NCI-H345 (cell line): ENCODE measurements at regions not wholly inside any gene's neighbourhood (a gene's known extent, or its start where the extent isn't known, plus 50 kb on each side); places are given as distances from the start of the nearest gene placed in this dataset.
"Not testable (repeated sequence)": the region's sequence is repeated elsewhere in the genome, so short reads cannot be mapped to it uniquely, and the experiment has no call there.

ENCODE experiments used
- DNase-seq: peaks from one replicate; lab custom pipeline; 2025; lab: John Stamatoyannopoulos, UW

DNA sequence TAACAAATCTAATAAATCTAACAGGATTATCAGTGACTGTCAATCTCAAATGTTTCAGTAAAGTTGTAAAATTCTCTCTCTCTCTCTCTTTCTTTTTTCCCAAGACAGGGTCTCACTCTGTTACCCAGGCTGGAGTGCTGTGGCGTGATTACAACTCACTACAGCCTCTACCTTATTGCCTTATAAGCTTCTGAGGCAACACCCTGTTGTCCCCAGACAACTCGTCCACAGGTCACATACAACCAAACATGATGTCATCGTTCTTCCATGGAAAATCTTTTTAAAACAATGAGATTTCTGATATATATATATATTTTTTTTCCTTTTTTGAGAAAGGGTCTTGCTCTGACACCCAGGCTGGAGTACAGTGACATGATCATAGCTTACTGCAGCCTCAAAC is 151.4 kb upstream of the RGS6 start:
- no peak for DNase-seq

DNA sequence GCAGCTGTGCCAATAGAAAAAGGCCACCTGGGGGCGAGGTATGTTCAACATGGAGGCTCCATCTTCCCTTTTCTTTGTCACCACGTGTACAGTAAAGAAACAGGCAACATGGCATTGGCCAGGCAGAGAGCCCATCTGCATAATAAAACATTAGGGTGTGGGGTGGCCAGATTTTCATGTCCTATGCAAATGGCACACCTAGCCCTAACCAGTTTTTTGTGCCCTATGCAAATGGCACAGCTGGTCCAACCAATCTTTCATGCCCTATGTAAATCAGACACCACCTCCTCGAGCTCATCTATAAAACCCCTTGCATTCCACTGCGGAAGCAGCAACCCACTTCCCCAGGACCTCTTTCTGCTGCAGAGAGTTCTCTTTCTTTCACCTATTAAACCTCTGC is 149.1 kb upstream of the RGS6 start:
- no peak for DNase-seq

DNA sequence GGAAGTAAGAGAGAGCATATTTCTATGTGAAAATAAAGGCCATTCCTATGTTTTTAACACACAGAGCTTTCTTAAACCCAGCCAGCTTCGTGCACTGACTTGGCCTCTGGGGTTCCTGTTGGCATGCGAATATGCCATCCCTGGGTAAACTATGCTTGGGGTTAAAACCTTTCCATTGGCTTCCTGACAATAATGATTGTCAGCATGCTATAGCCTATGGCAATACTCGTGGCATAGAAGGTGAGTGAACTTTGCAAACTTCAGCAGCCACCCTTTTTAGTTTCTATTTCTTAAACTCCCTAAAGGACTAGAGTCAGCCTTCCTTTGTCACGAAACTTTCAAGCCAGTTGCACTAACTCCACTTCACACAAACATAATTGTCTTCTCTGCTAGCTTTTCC is 148.4 kb upstream of the RGS6 start:
- no peak for DNase-seq

DNA sequence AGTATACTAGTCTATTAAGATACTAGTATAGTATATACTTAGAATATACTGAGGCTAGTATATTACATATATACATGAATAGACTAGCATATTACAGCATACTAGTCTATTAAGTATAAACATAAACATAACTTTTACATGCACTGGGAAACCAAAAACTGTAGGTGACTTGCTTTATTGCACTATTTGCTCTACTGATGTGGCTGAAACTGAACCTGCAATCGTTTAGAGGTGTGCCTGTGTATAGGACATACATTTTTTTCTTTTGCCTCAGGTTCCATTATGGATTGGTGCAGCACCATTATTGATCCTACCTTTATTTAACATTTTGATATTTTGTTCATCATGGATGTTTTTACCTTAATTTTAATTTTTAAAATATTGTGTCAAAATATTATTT is 143.2 kb upstream of the RGS6 start:
- no peak for DNase-seq

- DNase-seq: no peak
These were observed 132.4 kb upstream of the RGS6 start for GRCh38 chr14:71799841-71800240.

DNA sequence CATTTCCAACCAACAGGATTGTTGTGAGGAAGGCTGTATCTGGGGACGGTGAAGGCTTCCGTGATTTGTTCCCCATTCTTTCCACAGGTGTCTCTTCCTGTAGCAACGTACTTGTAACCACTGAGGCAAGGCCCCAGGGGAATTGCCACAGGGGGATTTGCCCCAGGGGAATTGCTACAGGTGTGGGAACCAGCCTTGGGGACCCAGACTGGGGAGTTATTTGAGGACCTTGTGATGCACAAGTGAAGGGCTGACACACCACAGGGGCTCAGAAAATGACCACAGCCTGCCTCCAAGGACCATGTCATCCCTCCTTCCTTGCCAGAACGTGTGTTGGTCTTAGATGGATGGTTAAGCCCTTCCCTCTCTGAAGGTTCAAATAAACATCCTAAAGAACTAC is 131.4 kb upstream of the RGS6 start:
- DNase-seq: no peak

DNA sequence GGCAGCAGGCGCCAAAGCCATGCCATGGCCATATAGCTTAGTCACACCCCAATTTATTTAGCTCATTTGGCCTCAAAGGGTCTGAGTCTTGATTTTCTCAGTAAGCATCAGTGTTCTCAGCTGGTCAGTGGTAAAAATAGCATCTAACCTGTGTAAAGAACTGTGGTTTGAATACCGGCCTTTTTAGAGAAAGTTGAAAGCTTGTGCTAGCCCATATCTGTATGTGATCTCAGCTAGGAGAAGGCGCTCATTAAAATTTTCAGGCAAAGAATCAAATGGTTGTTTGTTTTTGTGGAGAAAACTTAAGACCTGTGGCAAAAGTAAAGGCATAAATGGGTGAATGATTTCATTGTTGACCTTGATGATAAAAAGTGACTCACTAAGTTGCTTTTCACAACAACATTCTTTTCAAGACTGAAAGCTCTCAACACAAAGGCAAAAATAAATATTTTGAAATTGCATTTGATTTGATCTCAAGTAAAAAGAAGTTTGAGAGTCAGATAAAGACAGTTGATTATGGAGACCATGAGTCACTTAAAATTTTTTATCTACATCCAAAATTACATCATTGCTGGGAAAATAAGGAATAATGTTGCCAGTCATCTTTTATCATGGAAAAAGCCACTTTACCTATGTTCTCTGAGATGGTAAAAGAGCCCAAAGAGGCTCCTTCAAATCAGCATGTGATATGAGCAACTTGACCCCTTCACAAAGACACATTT is 128.5 kb upstream of the RGS6 start:
- no peak for DNase-seq

DNA sequence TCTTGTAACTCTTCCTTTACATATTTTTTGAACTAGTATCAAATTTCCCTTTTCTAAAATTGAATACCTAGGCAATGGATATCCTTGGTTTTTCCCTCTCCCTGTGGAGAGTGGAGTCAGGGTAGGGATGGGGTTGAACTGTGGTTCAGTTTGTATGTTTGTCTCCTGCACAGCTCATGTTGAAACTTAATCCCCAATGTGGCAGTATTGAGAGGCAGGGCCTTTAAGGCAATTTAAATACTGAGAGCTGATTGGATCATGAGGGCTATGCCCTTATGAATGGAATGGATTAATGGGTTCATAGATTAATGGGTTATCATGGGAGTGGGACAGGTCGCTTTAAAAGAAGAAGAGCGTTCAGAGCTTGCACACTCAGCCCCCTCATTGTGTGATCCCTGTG is 127.2 kb upstream of the RGS6 start:
- no peak for DNase-seq

- not testable (repeated sequence) for DNase-seq
These were observed 125.2 kb upstream of the RGS6 start for GRCh38 chr14:71807049-71807448.

DNA sequence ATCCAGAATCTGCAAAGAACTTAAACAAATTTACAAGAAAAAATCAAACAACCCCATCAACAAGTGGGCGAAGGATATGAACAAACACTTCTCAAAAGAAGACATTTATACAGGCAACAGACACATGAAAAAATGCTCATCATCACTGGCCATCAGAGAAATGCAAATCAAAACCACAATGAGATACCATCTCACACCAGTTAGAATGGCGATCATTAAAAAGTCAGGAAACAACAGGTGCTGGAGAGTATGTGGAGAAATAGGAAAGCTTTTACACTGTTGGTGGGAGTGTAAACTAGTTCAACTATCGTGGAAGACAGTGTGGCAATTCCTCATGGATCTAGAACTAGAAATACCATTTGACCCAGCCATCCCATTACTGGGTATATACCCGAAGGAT is 121.4 kb upstream of the RGS6 start:
- not testable (repeated sequence) for DNase-seq

GRCh38 chr14:71812693-71813092 is 119.5 kb upstream of the RGS6 start:
- no peak for DNase-seq

GRCh38 chr14:71815110-71815509 is 117.1 kb upstream of the RGS6 start:
- DNase-seq: no peak

- no peak for DNase-seq
These were observed 107.4 kb upstream of the RGS6 start for GRCh38 chr14:71824816-71825215.

DNA sequence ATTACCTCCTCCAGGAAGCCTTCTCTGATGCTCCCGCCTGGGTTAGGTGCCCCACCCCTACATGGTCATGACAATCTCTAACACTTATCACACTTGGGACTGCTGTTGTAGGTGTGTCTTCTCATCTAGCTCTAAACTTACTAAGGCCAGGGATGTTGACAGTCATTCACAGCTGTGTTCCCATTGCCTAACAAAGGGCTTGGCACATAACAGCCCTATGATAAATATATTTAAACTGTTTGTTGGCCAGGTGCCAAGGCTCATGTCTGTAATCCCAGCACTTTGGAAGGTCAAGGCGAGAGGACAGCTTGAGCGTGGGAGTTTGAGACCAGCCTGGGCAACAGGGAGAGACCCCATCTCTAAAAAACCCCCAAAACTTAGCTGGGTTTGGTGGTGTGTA is 98.8 kb upstream of the RGS6 start:
- no peak for DNase-seq

GRCh38 chr14:71834284-71835204 is 97.7 kb upstream of the RGS6 start:
- no peak for DNase-seq

DNA sequence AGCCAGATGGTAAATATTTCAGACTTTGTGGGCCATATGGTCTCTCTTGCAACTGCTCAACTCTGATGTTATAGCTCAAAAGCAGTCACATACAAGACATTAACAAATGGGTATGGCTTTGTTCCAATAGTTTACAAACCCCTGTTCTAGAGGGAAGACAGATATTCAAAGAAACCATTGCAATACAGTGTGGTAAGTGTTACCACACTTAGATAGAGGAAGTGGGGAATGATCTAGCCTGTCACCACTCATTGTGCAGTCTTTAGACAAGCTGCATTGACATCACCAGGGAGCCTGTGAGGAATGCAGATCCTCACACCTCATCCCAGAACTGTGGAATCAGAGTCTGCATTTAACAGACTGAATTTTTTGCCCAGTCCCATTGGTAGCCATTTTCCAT is 80.0 kb upstream of the RGS6 start:
- DNase-seq: no peak

DNA sequence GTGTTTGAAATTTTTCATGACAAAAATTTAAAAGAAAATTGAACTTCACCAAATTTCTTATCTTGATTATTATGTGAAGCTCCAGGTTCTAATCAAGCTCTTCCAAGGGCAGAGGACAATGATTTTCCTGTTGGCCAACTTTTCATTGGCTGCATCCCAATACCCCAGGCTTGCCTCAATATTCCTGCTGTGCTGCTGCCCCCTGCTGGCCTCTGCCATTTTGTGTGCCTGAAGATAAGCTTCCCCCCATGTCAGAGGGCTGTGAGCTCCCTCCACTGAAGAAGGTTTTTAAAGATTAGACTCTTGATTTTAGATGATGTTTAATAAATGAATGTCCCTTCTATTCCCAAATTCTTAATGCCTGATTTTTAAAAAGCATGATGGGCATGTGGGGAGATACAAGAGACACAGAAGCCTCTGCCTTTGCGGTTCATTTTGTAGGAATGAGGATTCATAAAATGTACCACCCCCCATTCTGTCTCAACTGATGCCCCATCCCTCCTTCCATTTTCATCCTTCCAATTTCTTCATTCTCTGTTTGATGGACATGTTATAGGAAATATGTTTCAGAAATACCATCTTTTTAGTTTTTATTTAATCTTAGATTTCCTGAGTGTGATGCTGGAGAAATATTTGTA is 76.7 kb upstream of the RGS6 start:
- peak; percentile 4 for DNase-seq

- DNase-seq: no peak
These were observed 75.9 kb upstream of the RGS6 start for GRCh38 chr14:71856199-71856919.

DNA sequence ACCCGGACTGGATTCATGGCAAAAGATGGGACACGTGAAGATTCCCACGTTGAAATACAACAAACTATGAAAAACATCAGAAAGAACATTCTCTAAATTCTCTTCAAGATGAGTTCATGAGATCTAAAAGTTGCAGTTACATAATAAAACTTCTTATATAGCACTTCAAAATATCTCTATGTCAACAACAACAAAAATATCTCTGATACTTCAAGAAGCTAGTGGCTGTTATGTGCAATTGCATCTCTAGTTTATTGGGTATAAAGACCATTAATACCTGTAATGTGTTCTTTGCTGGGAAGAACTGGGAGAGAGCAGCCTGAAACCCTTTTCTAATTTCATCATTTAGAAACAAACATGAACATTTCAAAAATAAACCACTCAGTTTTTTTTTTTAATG is 69.2 kb upstream of the RGS6 start:
- DNase-seq: no peak

GRCh38 chr14:71863766-71864165 is 68.5 kb upstream of the RGS6 start:
- DNase-seq: no peak
